Activated CD4-positive, alpha-beta T cell treated with anti-CD3 and anti-CD28 coated beads, Interleukin-2, amount 10 ng/mL, durations not matched to agents 7 days and 5 days (primary cell): ENCODE measurements at regions not wholly inside any gene's neighbourhood (a gene's known extent, or its start where the extent isn't known, plus 50 kb on each side); places are given as distances from the start of the nearest gene placed in this dataset.

ENCODE experiments used
- CTCF ChIA-PET: fragments of 350-600 bp; sonication (Branson Sonifier 250); formaldehyde crosslinking; loops from one replicate; lab custom pipeline; 2021; ENCODE audit warnings: antibody characterized with exemption; lab: Charles Lee
- POLR2A ChIA-PET: fragments of 350-600 bp; sonication (Branson Sonifier 250); formaldehyde crosslinking; loops from one replicate; lab custom pipeline; 2021; ENCODE audit warnings: antibody characterized with exemption; lab: Charles Lee
- DNase-seq: peaks from one replicate; pipeline ENCODE4 v3.0.0-alpha.2; 2020
- H3K27ac Mint-ChIP-seq: one replicate; pipeline ENCODE4 v1.8.0; 2021; ENCODE audit warnings: mild to moderate bottlenecking, moderate library complexity, mixed read lengths
- H3K27me3 Mint-ChIP-seq: one replicate; pipeline ENCODE4 v1.8.0; 2021; ENCODE audit warnings: mixed read lengths
- H3K36me3 Mint-ChIP-seq: one replicate; pipeline ENCODE4 v1.8.0; 2021; ENCODE audit warnings: low read depth, mixed read lengths
- H3K4me1 Mint-ChIP-seq: one replicate; pipeline ENCODE4 v1.8.0; 2021; ENCODE audit warnings: mixed read lengths
- H3K4me3 Mint-ChIP-seq: one replicate; pipeline ENCODE4 v1.8.0; 2021; ENCODE audit warnings: mild to moderate bottlenecking, moderate library complexity, mixed read lengths
- H3K9me3 Mint-ChIP-seq: one replicate; pipeline ENCODE4 v1.8.0; 2021; ENCODE audit warnings: mixed read lengths

DNA sequence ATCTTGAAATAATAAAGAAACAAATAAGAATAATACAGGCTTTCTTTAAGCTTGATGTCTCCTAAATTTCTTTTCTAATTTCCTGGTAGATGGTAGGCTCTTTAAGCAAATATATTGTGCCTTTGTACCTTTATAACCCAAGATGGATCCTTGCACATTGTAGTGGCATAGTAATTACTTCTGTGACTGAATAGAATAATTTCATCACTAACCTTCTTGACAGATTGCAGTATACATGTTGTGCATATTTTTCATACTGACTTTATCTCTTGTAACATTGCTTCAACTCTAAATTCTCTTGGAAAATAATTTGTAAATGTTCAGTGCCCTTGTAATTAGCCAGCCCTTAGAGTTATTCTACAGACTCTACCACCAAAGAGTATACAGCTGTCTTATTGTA is 1433.8 kb upstream of the GBE1 start:
- H3K27ac Mint-ChIP-seq, result no peak overlapping the region
- ChIA-PET POLR2A (no interaction called here), CTCF (no interaction called here)
- no peak overlapping the region for H3K4me3 Mint-ChIP-seq
- no peak for DNase-seq
- no peaks in the 10 kb centered on the region for H3K36me3 Mint-ChIP-seq
- H3K4me1 Mint-ChIP-seq, result no peaks in the 10 kb centered on the region
- H3K9me3 Mint-ChIP-seq, result peaks cover 5% of the 10 kb centered on the region
- H3K27me3 Mint-ChIP-seq, result no peaks in the 10 kb centered on the region

DNA sequence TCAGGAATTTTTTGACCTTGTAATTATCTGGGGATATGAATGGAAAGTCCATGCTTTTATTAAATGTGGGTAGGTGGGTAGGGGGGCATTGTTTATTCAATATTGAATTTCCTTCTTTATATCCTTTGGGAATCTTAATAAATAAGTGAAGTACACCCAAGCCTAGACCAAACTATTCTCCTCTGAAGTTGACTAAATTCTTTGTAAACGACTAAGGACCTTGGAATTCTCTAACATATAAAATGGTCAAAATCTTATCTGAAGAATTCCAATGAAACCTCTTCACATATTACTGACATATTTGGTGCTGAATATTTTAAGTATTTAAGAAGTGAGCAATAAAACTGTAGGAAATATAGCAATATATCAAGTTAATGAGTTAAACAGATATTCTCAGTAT is 1432.1 kb upstream of the GBE1 start:
- H3K4me1 Mint-ChIP-seq, result no peaks in the 10 kb centered on the region
- H3K27ac Mint-ChIP-seq, result no peak overlapping the region
- no peak for DNase-seq
- CTCF ChIA-PET, result no interaction called here
- no peaks in the 10 kb centered on the region for H3K27me3 Mint-ChIP-seq
- H3K9me3 Mint-ChIP-seq, result peaks cover 5% of the 10 kb centered on the region
- no peaks in the 10 kb centered on the region for H3K36me3 Mint-ChIP-seq
- H3K4me3 Mint-ChIP-seq, result no peak overlapping the region
- POLR2A ChIA-PET, result no interaction called here

DNA sequence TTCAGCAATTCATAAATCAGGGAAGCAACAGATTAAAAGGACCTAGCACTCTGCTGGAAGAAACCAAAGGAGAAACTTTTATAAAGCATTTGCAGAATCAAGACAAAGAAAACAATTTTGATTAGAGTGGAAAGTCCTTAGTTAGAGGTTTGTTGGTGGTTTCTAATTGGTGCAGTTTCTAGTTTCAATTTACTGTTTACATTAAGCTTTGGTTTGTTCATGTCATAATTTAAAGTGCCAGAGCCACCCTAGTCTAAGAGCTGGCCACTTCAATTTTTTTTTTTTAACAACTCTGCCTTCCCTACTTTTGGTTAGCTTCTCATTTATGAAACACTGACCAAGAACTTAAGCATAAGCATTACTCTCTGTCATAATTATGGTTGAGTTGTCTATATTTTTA is 1428.2 kb upstream of the GBE1 start:
- H3K4me1 Mint-ChIP-seq, result no peaks in the 10 kb centered on the region
- no peaks in the 10 kb centered on the region for H3K36me3 Mint-ChIP-seq
- ChIA-PET CTCF (no interaction called here), POLR2A (no interaction called here)
- H3K9me3 Mint-ChIP-seq, result peaks cover 12% of the 10 kb centered on the region
- no peaks in the 10 kb centered on the region for H3K27me3 Mint-ChIP-seq
- DNase-seq, result no peak
- H3K4me3 Mint-ChIP-seq, result no peak overlapping the region
- H3K27ac Mint-ChIP-seq, result no peak overlapping the region

DNA sequence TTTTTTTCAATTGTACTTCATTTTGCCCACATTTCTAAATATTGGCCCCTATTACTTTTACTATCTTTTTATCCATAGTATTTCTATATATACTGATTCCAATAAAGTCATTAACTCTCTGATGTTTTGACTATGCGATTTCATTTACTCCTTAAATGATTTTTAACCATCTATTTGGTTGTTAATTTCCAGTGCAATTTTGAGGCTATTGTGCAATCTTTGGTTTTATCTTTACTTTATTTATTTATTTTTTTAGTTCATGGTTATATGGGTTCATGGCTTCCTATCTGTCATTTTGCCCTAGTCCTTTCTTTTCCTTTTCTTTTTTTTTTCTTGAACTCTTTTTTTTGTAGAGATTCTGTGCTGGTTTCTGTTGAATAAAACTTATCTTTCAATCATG is 1408.0 kb upstream of the GBE1 start:
- CTCF ChIA-PET, result no interaction called here
- H3K27me3 Mint-ChIP-seq, result no peaks in the 10 kb centered on the region
- no peaks in the 10 kb centered on the region for H3K9me3 Mint-ChIP-seq
- POLR2A ChIA-PET, result no interaction called here
- H3K27ac Mint-ChIP-seq, result no peak overlapping the region
- H3K36me3 Mint-ChIP-seq, result no peaks in the 10 kb centered on the region
- H3K4me3 Mint-ChIP-seq, result no peak overlapping the region
- DNase-seq, result no peak
- no peaks in the 10 kb centered on the region for H3K4me1 Mint-ChIP-seq

DNA sequence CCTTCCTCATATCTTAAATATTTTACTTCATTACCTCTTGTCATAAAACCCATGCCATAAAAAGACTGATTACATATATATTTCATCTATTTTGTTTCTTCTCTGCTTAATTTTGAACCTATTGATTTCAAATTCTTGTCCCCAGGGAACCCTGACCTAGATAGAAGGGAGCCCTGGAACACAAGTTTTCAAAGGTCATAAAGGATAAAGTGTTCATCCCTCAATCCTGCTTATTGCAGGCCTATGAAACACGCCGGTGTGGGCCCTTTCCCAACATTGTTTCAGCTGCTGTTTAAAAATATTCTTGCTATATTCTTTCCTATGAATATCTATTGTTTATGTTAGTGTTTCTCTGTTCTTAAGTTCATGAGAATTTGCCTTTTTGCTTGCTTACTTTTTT is 1389.5 kb upstream of the GBE1 start:
- H3K4me3 Mint-ChIP-seq, result no peak overlapping the region
- peaks cover 12% of the 10 kb centered on the region for H3K9me3 Mint-ChIP-seq
- H3K36me3 Mint-ChIP-seq, result no peaks in the 10 kb centered on the region
- no peaks in the 10 kb centered on the region for H3K27me3 Mint-ChIP-seq
- ChIA-PET CTCF (no interaction called here), POLR2A (interaction anchor here (0.7 kb wide), 1 partner anchor 494 kb away, joined by 5 read pairs; no protein-coding TSS in a partner anchor)
- no peaks in the 10 kb centered on the region for H3K4me1 Mint-ChIP-seq
- DNase-seq, result no peak
- no peak overlapping the region for H3K27ac Mint-ChIP-seq

DNA sequence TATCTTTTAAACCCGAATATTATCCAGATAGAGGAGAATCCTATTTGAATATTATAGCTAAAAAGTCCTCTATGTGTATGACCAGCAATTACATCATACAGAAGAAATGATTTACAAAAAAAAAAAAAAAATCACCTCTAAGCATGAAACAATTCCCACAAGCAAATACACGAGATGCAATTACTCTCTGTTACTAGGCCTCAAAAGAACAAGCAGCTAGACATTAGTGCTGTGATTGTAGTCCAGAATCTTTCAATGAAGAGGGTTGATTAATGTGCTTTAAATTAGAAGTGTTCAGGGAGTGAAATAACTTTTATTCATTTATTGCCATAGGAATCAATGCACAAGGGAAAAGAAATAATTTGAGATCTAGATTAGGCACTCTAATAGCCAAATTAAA is 1379.5 kb upstream of the GBE1 start:
- DNase-seq, result no peak
- H3K36me3 Mint-ChIP-seq, result no peaks in the 10 kb centered on the region
- no peak overlapping the region for H3K4me3 Mint-ChIP-seq
- no peaks in the 10 kb centered on the region for H3K27me3 Mint-ChIP-seq
- no peak overlapping the region for H3K27ac Mint-ChIP-seq
- no peaks in the 10 kb centered on the region for H3K4me1 Mint-ChIP-seq
- CTCF ChIA-PET, result no interaction called here
- POLR2A ChIA-PET, result no interaction called here
- H3K9me3 Mint-ChIP-seq, result peaks cover 2% of the 10 kb centered on the region

DNA sequence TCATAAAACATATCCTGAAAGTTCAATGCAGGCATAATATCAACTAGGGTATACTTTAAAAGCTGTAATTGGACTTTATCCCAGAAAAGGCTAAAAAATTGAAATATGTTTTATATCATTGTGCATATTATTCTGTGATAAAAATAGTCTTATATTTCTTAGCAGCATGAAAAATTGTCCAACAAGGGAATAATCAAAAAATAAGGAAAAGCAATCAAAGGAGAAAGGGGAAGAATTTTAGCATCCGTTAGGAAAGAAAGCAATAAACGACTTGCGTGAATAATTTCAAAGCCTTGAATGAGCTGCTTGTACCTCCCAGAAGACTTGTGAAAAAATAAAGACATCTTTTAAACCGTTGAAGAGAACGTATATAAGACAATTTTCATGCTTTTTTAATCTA is 1369.8 kb upstream of the GBE1 start:
- H3K27ac Mint-ChIP-seq, result no peak overlapping the region
- H3K9me3 Mint-ChIP-seq, result no peaks in the 10 kb centered on the region
- H3K4me3 Mint-ChIP-seq, result no peak overlapping the region
- H3K4me1 Mint-ChIP-seq, result no peaks in the 10 kb centered on the region
- no peaks in the 10 kb centered on the region for H3K36me3 Mint-ChIP-seq
- H3K27me3 Mint-ChIP-seq, result no peaks in the 10 kb centered on the region
- DNase-seq, result no peak
- ChIA-PET CTCF (no interaction called here), POLR2A (no interaction called here)

DNA sequence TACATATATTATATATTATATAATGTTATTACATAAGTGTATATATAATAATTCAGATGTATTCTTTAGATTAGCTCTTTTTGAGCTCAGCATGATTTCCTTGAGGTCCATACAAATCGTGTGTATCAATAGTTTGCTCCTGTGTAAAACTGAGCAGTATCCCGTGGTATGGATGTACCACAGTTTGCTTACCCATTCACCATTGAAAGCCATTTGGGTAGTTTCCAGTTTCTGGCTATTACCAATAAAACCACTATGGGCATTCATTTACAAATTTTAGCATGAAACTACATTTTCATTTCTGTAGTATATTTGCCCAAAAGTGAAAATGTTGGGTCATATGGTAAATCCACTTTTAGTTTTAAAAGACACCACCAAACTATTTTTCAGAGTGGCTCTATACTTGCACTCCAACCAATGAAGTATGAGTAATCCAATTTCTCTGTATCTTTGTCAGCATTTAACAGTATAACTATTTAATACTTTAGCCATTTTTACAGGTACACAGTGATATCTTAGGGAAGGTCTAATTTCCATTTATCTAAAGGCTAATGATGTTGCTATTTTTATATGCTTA is 1361.4 kb upstream of the GBE1 start:
- Mint-ChIP-seq H3K4me1 (no peaks in the 10 kb centered on the region), H3K27ac (no peak overlapping the region), H3K4me3 (no peak overlapping the region), H3K9me3 (no peaks in the 10 kb centered on the region), H3K27me3 (no peaks in the 10 kb centered on the region), H3K36me3 (no peaks in the 10 kb centered on the region)
- DNase-seq, result no peak
- ChIA-PET POLR2A (no interaction called here), CTCF (no interaction called here)

DNA sequence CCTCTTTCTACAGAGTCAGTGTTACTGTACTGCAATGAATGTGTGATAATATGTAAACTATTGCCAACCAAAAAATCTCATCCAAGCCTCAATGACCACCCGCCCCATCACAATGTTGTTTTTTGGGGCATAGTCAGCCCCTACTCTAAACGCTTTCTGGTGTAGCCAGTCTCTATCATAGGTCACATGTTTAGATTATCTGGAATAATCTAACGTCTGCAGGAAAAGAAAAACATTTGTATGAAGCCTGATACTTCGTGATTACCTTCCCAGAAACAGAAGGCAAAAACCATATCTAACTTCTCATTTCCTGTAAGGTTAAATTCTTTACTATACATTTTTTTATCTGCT is 1331.8 kb upstream of the GBE1 start:
- POLR2A ChIA-PET, result no interaction called here
- CTCF ChIA-PET, result no interaction called here
- Mint-ChIP-seq H3K27ac (no peak overlapping the region), H3K4me3 (no peak overlapping the region), H3K36me3 (no peaks in the 10 kb centered on the region), H3K9me3 (peaks cover 4% of the 10 kb centered on the region), H3K27me3 (no peaks in the 10 kb centered on the region), H3K4me1 (no peaks in the 10 kb centered on the region)
- no peak for DNase-seq

DNA sequence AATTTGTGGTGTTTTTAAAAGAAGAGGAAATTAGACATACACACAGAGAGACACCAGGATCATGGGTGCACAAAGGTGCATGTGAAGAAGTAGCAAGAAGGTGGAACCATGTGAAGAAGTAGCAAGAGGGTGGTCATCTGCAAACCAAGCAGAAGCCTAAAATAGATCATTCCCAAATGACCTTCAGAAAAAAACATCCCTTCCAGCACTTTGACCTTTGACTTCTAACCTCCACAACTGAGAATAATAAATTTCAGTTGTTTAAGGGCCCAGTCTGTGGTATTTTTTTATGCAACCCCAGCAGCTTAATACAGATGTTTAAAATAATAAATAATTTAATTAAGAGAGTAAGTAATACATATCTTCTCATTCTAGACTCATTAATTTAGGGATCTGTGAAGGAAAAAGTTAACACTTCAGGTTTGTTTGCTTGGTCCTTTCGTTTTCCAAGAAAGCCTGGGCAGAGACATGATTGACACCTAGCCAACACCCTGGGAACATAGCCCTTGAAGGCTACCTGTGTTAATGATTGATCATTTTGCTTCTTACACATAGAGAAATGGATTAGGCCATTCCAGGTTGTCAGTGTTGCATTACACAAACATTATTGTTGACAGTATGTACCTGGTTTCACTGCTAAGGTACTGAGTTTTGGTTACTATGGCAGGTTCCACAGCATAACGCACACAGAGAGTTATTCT is 1331.2 kb upstream of the GBE1 start:
- ChIA-PET POLR2A (no interaction called here), CTCF (no interaction called here)
- no peaks in the 10 kb centered on the region for H3K4me1 Mint-ChIP-seq
- H3K9me3 Mint-ChIP-seq, result peaks cover 4% of the 10 kb centered on the region
- H3K4me3 Mint-ChIP-seq, result no peak overlapping the region
- no peaks in the 10 kb centered on the region for H3K36me3 Mint-ChIP-seq
- DNase-seq, result no peak
- H3K27ac Mint-ChIP-seq, result no peak overlapping the region
- no peaks in the 10 kb centered on the region for H3K27me3 Mint-ChIP-seq

DNA sequence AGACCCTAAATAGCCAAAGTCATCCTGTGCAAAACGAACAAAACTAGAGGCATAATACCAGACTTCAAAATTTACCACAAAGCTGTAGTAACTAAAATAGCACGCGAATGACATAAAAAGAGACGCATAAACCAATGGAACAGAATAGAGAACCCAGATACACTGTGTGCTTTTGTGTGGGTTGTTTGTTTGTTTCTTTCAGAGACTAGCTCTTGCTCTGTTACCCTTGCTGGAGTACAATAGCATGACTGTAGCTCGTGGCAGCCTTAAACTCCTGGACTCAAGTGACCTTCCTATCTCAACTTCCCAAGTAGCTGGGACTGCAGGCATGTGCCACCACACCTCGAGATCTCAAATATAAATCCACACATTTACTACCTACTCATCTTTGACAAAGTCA is 1314.6 kb upstream of the GBE1 start:
- Mint-ChIP-seq H3K4me3 (no peak overlapping the region), H3K27ac (no peak overlapping the region), H3K27me3 (no peaks in the 10 kb centered on the region), H3K4me1 (no peaks in the 10 kb centered on the region), H3K9me3 (no peaks in the 10 kb centered on the region), H3K36me3 (no peaks in the 10 kb centered on the region)
- DNase-seq, result no peak
- CTCF ChIA-PET, result no interaction called here
- POLR2A ChIA-PET, result no interaction called here

DNA sequence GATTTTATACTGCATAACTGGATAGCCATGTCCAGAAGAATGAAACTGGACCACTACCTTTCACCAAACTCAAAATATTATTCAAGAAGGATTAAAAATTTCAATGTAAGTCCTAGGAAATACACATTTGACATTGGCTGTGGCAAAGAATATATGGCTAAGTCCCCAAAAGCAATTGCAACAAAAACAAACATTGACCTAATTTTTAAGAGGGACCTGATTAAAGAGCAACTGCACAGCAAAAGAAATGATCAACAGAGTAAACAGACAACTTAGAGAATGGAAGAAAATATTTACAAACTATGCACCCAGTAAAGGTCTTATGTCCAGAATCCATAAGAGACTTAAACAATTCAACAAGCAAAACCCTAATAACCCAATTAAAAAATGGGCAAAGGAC is 1313.0 kb upstream of the GBE1 start:
- Mint-ChIP-seq H3K36me3 (no peaks in the 10 kb centered on the region), H3K4me3 (no peak overlapping the region), H3K27me3 (no peaks in the 10 kb centered on the region), H3K4me1 (no peaks in the 10 kb centered on the region), H3K9me3 (no peaks in the 10 kb centered on the region), H3K27ac (no peak overlapping the region)
- DNase-seq, result no peak
- POLR2A ChIA-PET, result no interaction called here
- CTCF ChIA-PET, result no interaction called here

DNA sequence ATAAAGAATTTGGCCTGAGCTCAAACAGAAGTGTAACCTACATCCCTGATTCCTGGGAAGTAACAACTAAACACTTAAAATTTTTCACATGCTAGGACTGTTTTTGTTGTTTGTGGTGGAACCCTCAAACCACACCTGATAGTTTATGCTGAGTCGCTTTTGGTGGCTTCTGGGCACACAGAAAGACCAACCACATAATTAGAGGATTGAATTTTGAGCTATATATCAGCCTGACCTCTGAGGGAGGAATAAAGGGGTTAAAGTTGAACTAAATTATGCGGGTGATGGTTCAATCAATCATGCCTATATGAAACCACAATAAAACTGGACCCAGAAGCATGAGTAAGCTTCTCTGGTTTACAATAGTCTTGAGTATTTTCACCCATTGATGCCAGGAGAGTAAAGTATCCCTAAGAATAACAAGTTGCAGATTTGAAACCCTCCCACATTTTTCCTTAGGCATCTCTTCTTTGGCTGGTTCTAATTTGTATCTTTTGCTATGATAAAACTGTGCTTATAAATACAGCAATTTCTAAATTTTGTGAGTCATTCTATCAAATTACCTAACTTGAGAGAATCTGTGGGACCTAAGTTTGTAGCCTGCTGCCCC is 1304.5 kb upstream of the GBE1 start:
- peaks cover 4% of the 10 kb centered on the region for H3K9me3 Mint-ChIP-seq
- H3K27me3 Mint-ChIP-seq, result no peaks in the 10 kb centered on the region
- POLR2A ChIA-PET, result no interaction called here

DNA sequence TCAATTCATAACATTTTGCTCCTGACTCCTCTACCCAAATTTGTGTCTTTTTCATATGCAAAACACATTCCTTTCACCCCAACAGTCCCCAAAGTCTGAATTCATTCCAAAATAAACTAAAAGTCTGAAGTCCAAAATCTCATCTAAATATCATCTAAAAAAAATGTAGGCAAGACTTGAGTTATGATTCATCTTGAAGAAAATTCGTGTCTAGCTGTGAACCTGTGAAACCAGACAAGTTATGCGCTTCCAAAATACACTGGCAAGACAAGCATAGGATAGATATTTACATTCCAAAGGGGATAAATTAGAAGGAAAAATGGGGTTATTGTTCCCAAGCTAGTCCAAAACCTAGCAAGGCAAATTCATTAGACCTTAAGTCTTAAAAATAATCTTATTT is 1302.0 kb upstream of the GBE1 start:
- POLR2A ChIA-PET, result no interaction called here
- Mint-ChIP-seq H3K9me3 (peaks cover 7% of the 10 kb centered on the region), H3K27me3 (no peaks in the 10 kb centered on the region), H3K27ac (no peak overlapping the region), H3K36me3 (no peaks in the 10 kb centered on the region), H3K4me1 (no peaks in the 10 kb centered on the region), H3K4me3 (no peak overlapping the region)
- no peak for DNase-seq
- CTCF ChIA-PET, result no interaction called here

More for the DNA sequence above, 1304.5 kb upstream of the GBE1 start:
- no peak for DNase-seq
- Mint-ChIP-seq H3K27ac (no peak overlapping the region), H3K4me3 (no peak overlapping the region), H3K36me3 (no peaks in the 10 kb centered on the region), H3K4me1 (no peaks in the 10 kb centered on the region)
- CTCF ChIA-PET, result no interaction called here
